Left lung (tissue), 4 donors: ENCODE measurements at regions not wholly inside any gene's neighbourhood (a gene's known extent, or its start where the extent isn't known, plus 50 kb on each side); places are given as distances from the start of the nearest gene placed in this dataset.

Experiments
- ATAC-seq: fragments of 200-7000 bp; cut with Tn5 transposase; one replicate; pipeline ENCODE4 v1.9.1; 2020; ENCODE audit warnings: moderate library complexity
- DNase-seq, 4 donors: peaks; one replicate each; pipeline ENCODE4 v3.0.0-alpha.2; 2013 to 2020
- H3K27ac ChIP-seq, 2 donors: fragments of 200-600 bp; sonication (generic) in 1 of 2; one replicate each; pipeline versions ENCODE4 v1.5.0 to v1.8.0; 2020 to 2021
- H3K27me3 ChIP-seq, 2 donors: fragments of 200-600 bp; sonication (generic) in 1 of 2; one replicate each; pipeline versions ENCODE4 v1.5.0 to v1.8.0; 2020 to 2021
- H3K36me3 ChIP-seq, 2 donors: fragments of 200-600 bp; sonication (generic) in 1 of 2; one replicate each; pipeline versions ENCODE4 v1.5.0 to v1.8.0; 2020 to 2021
- H3K4me1 ChIP-seq, 2 donors: fragments of 200-600 bp; one replicate each; pipeline ENCODE4 v1.8.0; 2021
- H3K4me3 ChIP-seq, 2 donors: fragments of 200-600 bp; sonication (generic) in 1 of 2; one replicate each; pipeline versions ENCODE4 v1.5.0 to v1.8.0; 2020 to 2021; ENCODE audit warnings: mild to moderate bottlenecking in 1 of 2
- H3K9me3 ChIP-seq, 2 donors: fragments of 200-600 bp; sonication (generic) in 1 of 2; one replicate each; pipeline versions ENCODE4 v1.5.0 to v1.8.0; 2020 to 2021
- intact Hi-C, 2 donors: fragments of 100-400 bp; cut with DNase I; formaldehyde crosslinking; loops; one replicate each; pipeline versions ENCODE4 v1.11.2 to v1.14.2; 2022
- TF ChIP-seq, protein P1 (sequence below), 2 donors: fragments of 200-600 bp; sonication (generic) in 1 of 2; IDR thresholded peaks; one replicate each; pipeline versions ENCODE4 v1.5.0 to v1.8.0; 2021; ENCODE audit warnings: antibody characterized with exemption in 2 of 2
- donor health status: DM: no; HTN: yes; CAD: no.
- donor health status: DM: no; HTN: no; CAD: no.

GRCh38 chr2:64296140-64296480 lies 151.9 kb upstream of the PELI1 start:
- intact Hi-C loops = no loop called here

DNA sequence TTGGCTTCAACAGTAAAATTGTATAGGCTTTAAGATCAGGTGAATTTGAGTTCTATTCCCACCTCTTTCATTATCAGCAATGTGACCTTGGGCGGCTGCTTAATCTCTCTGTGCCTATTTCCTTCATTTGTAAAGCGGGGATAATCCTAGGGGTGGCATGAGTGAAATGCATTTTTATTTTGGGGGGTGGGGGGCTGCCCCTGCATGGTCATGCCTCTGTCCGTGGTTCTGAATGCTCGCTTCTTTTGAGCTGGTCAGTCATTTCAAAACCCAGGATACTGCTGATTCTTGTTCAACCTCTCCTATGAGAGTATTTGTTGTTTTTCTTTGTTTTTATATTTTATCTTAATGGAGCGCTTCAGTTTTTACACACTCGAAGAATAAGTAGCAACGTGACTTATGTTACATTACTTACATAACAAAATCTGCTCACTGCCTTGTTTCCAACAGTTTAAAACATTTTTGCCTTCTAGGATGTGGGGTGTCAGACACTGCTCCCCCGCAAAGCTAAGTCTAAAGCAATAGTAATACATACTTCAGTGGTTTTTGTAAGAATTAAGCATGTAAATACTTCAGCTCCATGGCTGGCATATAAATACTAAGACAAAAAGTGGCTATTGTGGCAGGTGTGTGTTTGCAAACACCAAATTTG lies 152.6 kb upstream of the PELI1 start:
- Histone ChIP-seq H3K4me3 (no peak overlapping the region), H3K9me3 (no peaks in the 10 kb centered on the region), H3K36me3 (no peaks in the 10 kb centered on the region), H3K27ac (no peak overlapping the region), H3K27me3 (no peaks in the 10 kb centered on the region), H3K4me1 (no peaks in the 10 kb centered on the region)
- DNase-seq (no peak), ATAC-seq (no peak)
- TF ChIP-seq, protein P1, sequence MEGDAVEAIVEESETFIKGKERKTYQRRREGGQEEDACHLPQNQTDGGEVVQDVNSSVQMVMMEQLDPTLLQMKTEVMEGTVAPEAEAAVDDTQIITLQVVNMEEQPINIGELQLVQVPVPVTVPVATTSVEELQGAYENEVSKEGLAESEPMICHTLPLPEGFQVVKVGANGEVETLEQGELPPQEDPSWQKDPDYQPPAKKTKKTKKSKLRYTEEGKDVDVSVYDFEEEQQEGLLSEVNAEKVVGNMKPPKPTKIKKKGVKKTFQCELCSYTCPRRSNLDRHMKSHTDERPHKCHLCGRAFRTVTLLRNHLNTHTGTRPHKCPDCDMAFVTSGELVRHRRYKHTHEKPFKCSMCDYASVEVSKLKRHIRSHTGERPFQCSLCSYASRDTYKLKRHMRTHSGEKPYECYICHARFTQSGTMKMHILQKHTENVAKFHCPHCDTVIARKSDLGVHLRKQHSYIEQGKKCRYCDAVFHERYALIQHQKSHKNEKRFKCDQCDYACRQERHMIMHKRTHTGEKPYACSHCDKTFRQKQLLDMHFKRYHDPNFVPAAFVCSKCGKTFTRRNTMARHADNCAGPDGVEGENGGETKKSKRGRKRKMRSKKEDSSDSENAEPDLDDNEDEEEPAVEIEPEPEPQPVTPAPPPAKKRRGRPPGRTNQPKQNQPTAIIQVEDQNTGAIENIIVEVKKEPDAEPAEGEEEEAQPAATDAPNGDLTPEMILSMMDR (IDR thresholded peaks at IDR 0.05) = no peak
- intact Hi-C loops = no loop called here

More at GRCh38 chr2:64296140-64296480, 151.9 kb upstream of the PELI1 start:
- no peak overlapping the region for H3K4me3 ChIP-seq
- H3K4me1 ChIP-seq = no peaks in the 10 kb centered on the region
- no peaks in the 10 kb centered on the region for H3K27me3 ChIP-seq
- no peaks in the 10 kb centered on the region for H3K9me3 ChIP-seq
- DNase-seq (no peak), ATAC-seq (no peak)
- no peak overlapping the region for H3K27ac ChIP-seq
- TF ChIP-seq, protein P1 (IDR thresholded peaks at IDR 0.05) = no peak
- no peaks in the 10 kb centered on the region for H3K36me3 ChIP-seq

- DNase-seq = no peak
- H3K9me3 ChIP-seq = no peaks in the 10 kb centered on the region
- no peaks in the 10 kb centered on the region for H3K27me3 ChIP-seq
- no peaks in the 10 kb centered on the region for H3K36me3 ChIP-seq
- no peak overlapping the region for H3K4me3 ChIP-seq
- TF ChIP-seq, protein P1 (IDR thresholded peaks at IDR 0.05) = no peak
- ATAC-seq = no peak
- intact Hi-C loops = no loop called here
- H3K27ac ChIP-seq = no peak overlapping the region
- no peaks in the 10 kb centered on the region for H3K4me1 ChIP-seq
Observed at GRCh38 chr2:64298161-64298560, 153.9 kb upstream of the PELI1 start.

GRCh38 chr2:64300066-64300465 lies 153.9 kb upstream of the LGALSL start:
- DNase-seq (no peak), ATAC-seq (no peak)
- no peaks in the 10 kb centered on the region for H3K36me3 ChIP-seq
- TF ChIP-seq, protein P1 (IDR thresholded peaks at IDR 0.05) = no peak
- H3K27me3 ChIP-seq = no peaks in the 10 kb centered on the region
- no peak overlapping the region for H3K27ac ChIP-seq
- H3K4me1 ChIP-seq = no peaks in the 10 kb centered on the region
- no peaks in the 10 kb centered on the region for H3K9me3 ChIP-seq
- intact Hi-C loops = no loop called here
- H3K4me3 ChIP-seq = no peak overlapping the region

DNA sequence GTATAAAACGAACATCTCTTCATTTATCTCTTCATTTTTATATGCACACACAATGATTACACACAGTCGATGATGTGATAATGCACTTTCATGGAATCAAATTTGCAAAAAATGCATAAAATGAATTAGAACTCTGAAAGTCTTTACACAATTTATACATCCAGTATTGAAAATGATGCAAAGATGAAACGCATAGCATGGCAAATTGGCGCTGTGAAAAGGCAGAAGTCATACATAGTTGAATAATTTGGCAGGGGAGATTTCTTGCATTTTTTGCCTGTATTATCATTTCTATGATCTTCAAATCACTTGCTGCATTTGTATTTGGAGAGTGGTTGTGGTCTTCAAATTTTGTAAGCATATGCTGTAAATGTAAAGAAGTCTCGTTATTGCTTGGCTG lies 150.7 kb upstream of the LGALSL start:
- H3K4me1 ChIP-seq = no peaks in the 10 kb centered on the region
- H3K4me3 ChIP-seq = no peak overlapping the region
- no peaks in the 10 kb centered on the region for H3K36me3 ChIP-seq
- no peaks in the 10 kb centered on the region for H3K27me3 ChIP-seq
- DNase-seq = no peak
- TF ChIP-seq, protein P1 (IDR thresholded peaks at IDR 0.05) = no peak
- peaks cover 0 to 5% of the 10 kb centered on the region in 2 donors for H3K9me3 ChIP-seq
- intact Hi-C loops = no loop called here
- H3K27ac ChIP-seq = no peak overlapping the region
- ATAC-seq = no peak
